ENCODE measurements at regions not wholly inside any gene's neighbourhood (a gene's known extent, or its start where the extent isn't known, plus 50 kb on each side); places are given as distances from the start of the nearest gene placed in this dataset.

- TF ChIP-seq POLR2A (IDR thresholded peaks at IDR 0.05; ENCODE audit: low read depth, low read length), result no peak
- no peak for TF ChIP-seq POLR2AphosphoS5 (IDR thresholded peaks at IDR 0.05; ENCODE audit: low read depth, low read length)
- no peak for TF ChIP-seq TAF1 (IDR thresholded peaks at IDR 0.05; ENCODE audit: low read depth, low read length)
These were observed 80.2 kb upstream of the PHLPP1 start for GRCh38 chr18:62634979-62635630.
